GM18907 (cell line): ENCODE measurements at regions not wholly inside any gene's neighbourhood (a gene's known extent, or its start where the extent isn't known, plus 50 kb on each side); places are given as distances from the start of the nearest gene placed in this dataset.

ENCODE experiments used
- ATAC-seq: cut with Tn5 transposase; IDR thresholded peaks from one replicate; pipeline ENCODE4 v1.9.1; 2021; ENCODE audit warnings: mild to moderate bottlenecking, moderate library complexity; ENCODE audit not compliant: unreplicated experiment

GRCh38 chr9:81490605-81491331 is 198.6 kb downstream of the TLE1 start:
- no peak for ATAC-seq

- ATAC-seq: no peak
Measured at GRCh38 chr9:81489046-81489445, 200.3 kb downstream of the TLE1 start.

GRCh38 chr9:81480828-81481604 is 208.3 kb downstream of the TLE1 start:
- ATAC-seq: no peak

GRCh38 chr9:81479573-81479972 is 209.8 kb downstream of the TLE1 start:
- no peak for ATAC-seq

- no peak for ATAC-seq
Measured at GRCh38 chr9:81477669-81478068, 211.7 kb downstream of the TLE1 start.

- no peak for ATAC-seq
Measured at GRCh38 chr9:81476813-81477490, 212.4 kb downstream of the TLE1 start.

GRCh38 chr9:81474792-81475191 is 214.6 kb downstream of the TLE1 start:
- ATAC-seq: no peak

- ATAC-seq: no peak
Measured at GRCh38 chr9:81474125-81474524, 215.2 kb downstream of the TLE1 start.

- ATAC-seq: no peak
Measured at GRCh38 chr9:81473708-81474107, 215.6 kb downstream of the TLE1 start.

GRCh38 chr9:81473206-81473605 is 216.1 kb downstream of the TLE1 start:
- no peak for ATAC-seq

- ATAC-seq: no peak
Measured at GRCh38 chr9:81472701-81473100, 216.6 kb downstream of the TLE1 start.

- no peak for ATAC-seq
Measured at GRCh38 chr9:81470864-81471263, 218.5 kb downstream of the TLE1 start.

GRCh38 chr9:81468084-81468595 is 221.2 kb downstream of the TLE1 start:
- no peak for ATAC-seq

- ATAC-seq: no peak
Measured at GRCh38 chr9:81466981-81467380, 222.4 kb downstream of the TLE1 start.

GRCh38 chr9:81465468-81466011 is 223.8 kb downstream of the TLE1 start:
- no peak for ATAC-seq

GRCh38 chr9:81462801-81463200 is 226.5 kb downstream of the TLE1 start:
- ATAC-seq: no peak

GRCh38 chr9:81461196-81461595 is 228.2 kb downstream of the TLE1 start:
- no peak for ATAC-seq

- ATAC-seq: no peak
Measured at GRCh38 chr9:81460693-81461092, 228.7 kb downstream of the TLE1 start.

GRCh38 chr9:81459591-81459990 is 229.8 kb downstream of the TLE1 start:
- no peak for ATAC-seq

GRCh38 chr9:81456431-81457006 is 232.8 kb downstream of the TLE1 start:
- ATAC-seq: no peak
